Kidney tubule cell (primary cell): ENCODE measurements at regions not wholly inside any gene's neighbourhood (a gene's known extent, or its start where the extent isn't known, plus 50 kb on each side); places are given as distances from the start of the nearest gene placed in this dataset.
"Not testable (repeated sequence)": the region's sequence is repeated elsewhere in the genome, so short reads cannot be mapped to it uniquely, and the experiment has no call there.

Experiments
- DNase-seq: peaks from one replicate; pipeline ENCODE4 v3.0.0-alpha.2; 2018; ENCODE audit warnings: low spot score

DNA sequence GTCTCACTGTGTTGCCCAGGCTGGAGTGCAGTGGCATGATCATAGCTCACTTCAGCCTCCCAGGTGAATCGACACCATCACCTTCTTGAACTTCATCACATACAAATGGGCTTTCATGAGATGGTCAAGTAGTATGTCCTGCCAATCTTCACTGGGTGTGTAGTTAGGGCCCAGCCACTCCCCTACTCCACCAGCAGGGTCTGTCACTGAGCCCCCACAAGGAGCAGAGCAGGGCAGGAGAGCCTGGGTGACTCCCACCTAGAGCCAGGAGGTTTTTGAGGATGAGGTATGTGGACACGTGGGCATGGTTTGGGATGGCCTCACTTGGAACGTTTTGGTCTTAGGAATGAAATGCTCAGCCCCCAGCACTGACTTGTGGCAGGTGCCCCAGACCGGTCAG lies 4037.7 kb upstream of the TPTE start:
- DNase-seq: not testable (repeated sequence)

GRCh38 chr21:6486821-6487220 lies 4034.6 kb upstream of the TPTE start:
- not testable (repeated sequence) for DNase-seq

- not testable (repeated sequence) for DNase-seq
Measured at GRCh38 chr21:6492691-6493090, 4028.7 kb upstream of the TPTE start.

GRCh38 chr21:6493957-6494356 lies 4027.4 kb upstream of the TPTE start:
- not testable (repeated sequence) for DNase-seq

- not testable (repeated sequence) for DNase-seq
Measured at GRCh38 chr21:6496356-6496755, 4025.0 kb upstream of the TPTE start.

- peak; percentile 0 for DNase-seq
Measured at GRCh38 chr21:6498716-6499115, 4022.7 kb upstream of the TPTE start.

DNA sequence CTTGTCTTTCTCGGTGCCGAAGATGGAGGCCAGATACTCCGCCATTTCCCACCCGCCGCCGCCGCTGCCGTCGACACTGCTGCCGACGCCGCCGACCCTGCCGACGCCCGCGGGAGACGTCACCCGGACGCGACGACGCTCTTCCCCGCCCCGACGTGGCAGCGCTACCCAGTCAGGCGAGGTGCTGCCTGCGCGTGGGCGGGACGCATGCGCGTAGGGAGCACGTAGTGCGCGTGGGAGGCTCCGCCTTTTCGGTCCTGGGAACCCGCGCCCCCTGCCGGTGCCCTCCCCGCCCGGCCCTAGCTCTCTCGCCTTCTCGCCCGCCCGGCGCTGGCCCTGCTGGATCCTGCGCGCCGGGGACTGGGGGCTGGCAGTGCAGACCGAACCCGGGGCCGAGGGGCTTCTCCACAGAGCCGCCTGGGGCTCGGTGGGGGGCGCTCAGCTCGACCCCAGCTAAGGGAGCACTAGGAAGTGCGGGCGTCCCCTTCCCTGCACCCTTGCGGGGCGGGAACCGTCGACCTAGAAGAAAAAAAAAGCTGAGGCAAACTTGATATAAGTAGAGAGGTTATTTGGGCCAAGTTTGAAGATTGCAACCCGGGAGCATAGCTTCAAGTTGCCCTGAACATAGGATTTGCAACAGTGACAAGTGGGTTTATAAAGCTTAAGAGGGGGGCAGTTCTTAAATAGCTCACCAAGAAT lies 4022.1 kb upstream of the TPTE start:
- DNase-seq: not testable (repeated sequence)

GRCh38 chr21:6499866-6500265 lies 4021.5 kb upstream of the TPTE start:
- DNase-seq: not testable (repeated sequence)

- not testable (repeated sequence) for DNase-seq
Measured at GRCh38 chr21:6500681-6501080, 4020.7 kb upstream of the TPTE start.

DNA sequence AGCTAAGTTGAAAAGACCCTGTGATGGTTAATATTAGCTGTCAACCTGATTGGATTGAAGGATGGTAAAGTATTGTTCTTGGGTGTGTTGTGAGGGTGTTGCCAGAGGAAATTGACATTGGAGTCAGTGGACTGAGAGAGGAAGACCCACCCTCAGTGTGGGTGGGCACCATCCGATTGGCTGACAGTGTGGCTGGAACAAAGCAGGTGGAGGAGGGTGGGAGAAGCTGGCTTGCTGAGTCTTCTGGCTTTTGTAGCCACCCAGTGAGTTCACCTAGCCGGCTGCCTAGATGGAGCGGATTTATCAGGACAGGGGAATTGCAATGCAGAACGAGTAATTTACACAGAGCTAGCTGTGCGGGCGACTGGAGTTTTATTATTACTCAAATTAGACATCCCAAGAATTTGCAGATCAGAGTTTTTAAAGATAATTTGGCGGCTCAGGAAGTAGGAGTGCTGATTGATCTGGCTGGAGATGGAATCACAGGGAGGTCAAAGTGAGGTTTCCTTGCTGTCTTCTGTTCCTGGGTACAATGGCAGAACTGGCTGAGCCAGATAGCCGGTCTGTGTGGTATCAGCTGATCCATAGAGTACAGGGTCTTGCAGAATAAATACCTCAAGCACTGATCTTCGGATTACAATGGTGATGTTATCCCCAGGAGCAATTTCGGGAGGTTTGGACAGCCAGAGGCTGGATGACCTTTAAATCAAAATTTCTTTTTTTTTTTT lies 4015.1 kb upstream of the TPTE start:
- DNase-seq: not testable (repeated sequence)

- not testable (repeated sequence) for DNase-seq
Measured at GRCh38 chr21:6507632-6508031, 4013.8 kb upstream of the TPTE start.

DNA sequence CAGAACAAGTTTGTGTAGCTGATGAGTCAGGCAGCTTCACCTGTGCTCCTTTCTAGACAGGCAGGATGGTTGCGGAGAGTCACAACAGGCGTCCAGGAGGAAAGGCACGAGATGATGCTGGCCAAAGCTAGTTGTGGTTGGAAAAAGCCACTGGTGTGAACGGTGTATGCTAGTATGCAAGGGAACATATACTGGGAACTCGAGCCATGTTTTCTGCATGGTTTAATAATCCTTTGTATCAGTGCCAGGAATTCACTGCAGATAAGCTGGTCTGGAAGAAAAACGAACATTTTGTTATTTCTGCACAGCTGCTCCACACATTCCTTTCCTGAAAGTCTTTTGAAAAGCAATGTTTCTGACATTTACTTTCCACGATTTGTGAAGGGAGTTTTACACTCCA lies 3999.6 kb upstream of the TPTE start:
- not testable (repeated sequence) for DNase-seq

- not testable (repeated sequence) for DNase-seq
Measured at GRCh38 chr21:6526213-6526612, 3995.2 kb upstream of the TPTE start.

- DNase-seq: not testable (repeated sequence)
Measured at GRCh38 chr21:6530655-6531054, 3990.7 kb upstream of the TPTE start.

GRCh38 chr21:6533261-6533660 lies 3988.1 kb upstream of the TPTE start:
- not testable (repeated sequence) for DNase-seq

DNA sequence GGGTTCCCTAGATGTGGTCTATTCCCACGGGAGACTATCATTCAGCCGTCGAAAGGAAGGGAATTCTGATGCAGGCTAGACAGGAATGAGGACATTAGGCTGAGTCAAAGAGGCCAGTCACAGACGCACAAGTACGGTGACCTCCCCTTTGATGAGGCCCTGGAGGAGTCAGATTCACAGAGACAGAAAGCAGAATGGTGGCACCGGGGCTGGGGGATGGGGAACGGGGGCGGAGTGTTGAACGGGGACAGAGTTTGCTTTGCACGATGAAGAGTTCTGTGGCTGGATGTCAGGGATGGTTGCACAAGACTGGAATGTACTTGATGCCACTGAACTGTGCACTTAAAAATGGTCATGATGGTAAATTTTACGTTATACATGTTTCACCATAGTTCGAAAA lies 3983.1 kb upstream of the TPTE start:
- not testable (repeated sequence) for DNase-seq

DNA sequence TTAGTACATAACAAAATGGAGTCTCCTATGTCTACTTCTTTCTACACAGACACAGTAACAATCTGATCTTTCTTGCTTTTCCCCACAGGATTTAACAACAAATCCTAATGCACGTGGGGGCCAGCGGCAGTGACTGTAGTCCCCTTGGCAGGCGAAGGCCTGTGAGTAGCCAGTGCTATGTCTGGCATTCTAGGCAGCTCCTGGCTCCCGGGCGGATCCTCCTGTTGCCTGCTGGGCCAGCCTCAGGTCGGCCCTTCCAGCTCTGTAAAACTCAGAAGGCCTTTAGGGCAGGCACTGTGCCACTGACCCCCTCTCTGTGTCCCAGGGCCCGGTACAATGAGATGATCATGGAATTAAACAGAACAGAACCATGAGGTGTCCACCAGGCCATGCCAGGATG lies 3981.7 kb upstream of the TPTE start:
- not testable (repeated sequence) for DNase-seq

DNA sequence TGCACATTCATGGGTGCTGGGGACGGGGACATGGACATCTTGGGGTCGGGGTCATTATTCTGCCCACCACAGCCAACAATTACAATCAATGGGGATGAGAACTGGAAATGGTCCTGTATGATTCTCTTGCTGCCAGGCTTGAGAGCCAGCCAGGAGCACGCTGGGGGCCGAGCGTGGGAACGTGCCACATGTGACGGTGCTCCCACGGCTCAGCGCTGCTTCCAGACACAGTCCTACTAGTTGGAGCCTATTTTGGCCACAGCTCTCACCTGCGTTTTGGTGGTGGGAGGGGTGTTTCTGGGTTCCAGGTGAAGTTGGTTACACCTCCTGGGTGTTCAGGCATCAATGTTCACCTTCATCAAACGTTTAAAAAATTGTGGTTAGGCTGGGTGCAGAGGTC lies 3980.3 kb upstream of the TPTE start:
- not testable (repeated sequence) for DNase-seq

DNA sequence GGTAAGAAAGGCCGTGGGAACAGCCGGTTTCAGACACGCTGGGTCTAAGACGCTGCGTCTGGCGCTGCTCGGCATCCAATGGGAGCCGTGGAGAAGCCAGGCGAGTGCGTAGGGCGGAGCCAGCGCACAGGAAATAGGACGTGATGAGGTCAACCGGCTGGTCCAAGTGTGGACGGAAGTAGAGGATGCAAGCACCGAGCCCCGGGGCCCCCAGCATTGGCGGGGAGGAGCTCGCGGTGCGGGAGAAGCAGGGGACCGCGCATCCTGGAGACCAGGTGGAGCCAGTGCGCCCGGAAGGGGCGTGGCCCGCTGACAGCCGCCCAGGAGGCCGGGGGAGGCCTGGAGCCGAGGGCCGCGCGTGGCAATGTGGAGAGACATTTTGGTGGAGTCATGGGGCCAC lies 3976.1 kb upstream of the TPTE start:
- DNase-seq: not testable (repeated sequence)

GRCh38 chr21:6551045-6551444 lies 3970.3 kb upstream of the TPTE start:
- DNase-seq: not testable (repeated sequence)

DNA sequence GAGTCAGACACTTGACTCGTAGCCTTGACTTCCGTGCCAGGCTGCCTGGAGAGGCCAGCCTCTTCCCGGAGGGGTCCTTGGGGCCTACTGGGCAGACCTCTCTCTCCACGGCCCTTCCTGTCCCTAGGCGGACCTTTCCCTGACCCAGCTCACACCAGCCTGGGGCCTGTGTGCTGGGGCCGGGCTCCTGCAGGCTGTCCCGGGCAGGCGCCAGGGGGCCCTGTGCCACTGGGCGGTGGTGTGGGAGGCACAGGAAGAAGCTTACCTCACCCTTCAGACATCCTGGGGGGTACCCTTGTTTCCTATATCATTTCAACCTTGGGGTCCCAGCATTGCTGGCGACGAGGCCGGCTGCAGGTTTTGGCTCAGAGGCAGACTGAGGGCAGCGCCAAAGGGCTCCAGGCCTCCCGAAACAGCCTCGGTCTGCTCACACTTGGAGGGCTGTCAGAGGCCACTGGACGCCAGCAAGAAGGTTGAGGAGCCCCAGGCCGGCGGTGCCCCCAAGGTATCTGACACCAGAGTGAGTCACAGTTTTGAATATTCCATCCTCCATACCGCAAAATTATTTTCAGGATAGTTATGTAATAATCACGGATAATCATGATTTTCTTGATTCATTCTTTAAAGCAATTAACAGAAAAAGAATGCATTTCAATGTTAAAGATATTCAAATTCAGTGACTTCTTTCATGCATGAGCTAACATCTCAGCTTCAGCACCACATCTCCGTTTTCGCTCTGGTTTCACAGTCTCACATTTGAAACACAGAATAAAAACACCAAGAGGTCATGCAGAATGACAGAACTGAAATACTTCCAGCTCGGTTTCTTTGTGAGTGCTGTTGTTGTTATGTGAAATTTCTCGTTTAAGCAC lies 3967.6 kb upstream of the TPTE start:
- DNase-seq: not testable (repeated sequence)

DNA sequence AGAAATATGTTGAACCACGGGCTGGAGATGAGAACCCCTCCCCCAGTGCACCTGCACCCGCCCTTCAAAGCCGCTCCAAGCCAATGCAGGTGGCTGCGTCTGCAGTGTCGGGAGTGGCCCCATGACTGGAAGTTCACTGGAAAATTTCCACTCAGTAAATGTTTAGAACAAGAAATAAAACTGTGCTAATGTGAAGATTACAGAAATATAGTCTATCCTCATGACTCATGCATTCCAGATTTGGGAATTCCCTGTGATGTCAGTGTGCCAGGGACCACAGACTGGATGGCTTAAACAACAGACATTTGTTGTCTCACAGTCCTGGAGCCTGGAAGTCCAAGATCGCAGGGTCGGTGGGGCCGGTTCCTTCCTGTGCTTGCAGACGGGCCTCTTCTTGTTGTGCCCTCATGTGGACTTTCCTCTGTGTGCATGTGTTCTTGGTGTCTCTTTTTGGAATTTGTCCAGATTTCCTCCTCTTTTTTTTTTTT lies 3967.0 kb upstream of the TPTE start:
- DNase-seq: not testable (repeated sequence)
